Gastroesophageal sphincter (tissue), 3 donors: ENCODE measurements at regions not wholly inside any gene's neighbourhood (a gene's known extent, or its start where the extent isn't known, plus 50 kb on each side); places are given as distances from the start of the nearest gene placed in this dataset.

Experiments
- CTCF ChIP-seq, 4 experiments: fragments of 200-600 bp in 2 of 4; fragments of 450-650 bp in 2 of 4; sonication (generic) in 1 of 4; IDR thresholded peaks; one replicate each; pipeline ENCODE4 v1.5.1; 2017 to 2019; ENCODE audit warnings: antibody characterized with exemption in 4 of 4, mild to moderate bottlenecking in 2 of 4, moderate library complexity in 2 of 4
- POLR2A ChIP-seq, 2 donors: fragments of 450-650 bp; IDR thresholded peaks; one replicate each; pipeline ENCODE4 v1.6.1; 2017; ENCODE audit warnings: antibody characterized with exemption in 2 of 2, mild to moderate bottlenecking in 2 of 2, moderate library complexity in 1 of 2

GRCh38 chr12:54740882-54741281 is 92.7 kb upstream of the DCD start:
- TF ChIP-seq CTCF (IDR thresholded peaks at IDR 0.05) (no peak), POLR2A (IDR thresholded peaks at IDR 0.05) (no peak)
